HepG2 (cell line): ENCODE measurements at regions not wholly inside any gene's neighbourhood (a gene's known extent, or its start where the extent isn't known, plus 50 kb on each side); places are given as distances from the start of the nearest gene placed in this dataset.

Experiments
- FOXM1 ChIP-seq: sonication (generic); formaldehyde crosslinking; IDR thresholded peaks from 2 replicates; pipeline ENCODE4 v1.5.0; 2020; ENCODE audit warnings: missing genetic modification reagents
- IRF2 ChIP-seq: IDR thresholded peaks from 2 replicates; pipeline ENCODE4 v1.6.1; 2018; ENCODE audit warnings: missing genetic modification reagents, missing compliant biosample characterization

- TF ChIP-seq IRF2 (CRISPR knock-in tag) (no peak), FOXM1 (no peak)
Measured at GRCh38 chr5:74032617-74033016, 406.6 kb downstream of the ARHGEF28 start.
